MM.1S (cell line): ENCODE measurements at regions not wholly inside any gene's neighbourhood (a gene's known extent, or its start where the extent isn't known, plus 50 kb on each side); places are given as distances from the start of the nearest gene placed in this dataset.
"Not testable (repeated sequence)": the region's sequence is repeated elsewhere in the genome, so short reads cannot be mapped to it uniquely, and the experiment has no call there.

Source experiments
- DNase-seq: peaks from one replicate; pipeline ENCODE4 v3.0.0-alpha.2; 2015
- H2AFZ ChIP-seq: fragments of 300-600 bp; sonication (generic); 2 replicates; pipeline ENCODE4 v1.6.0; 2016; ENCODE audit warnings: antibody characterized with exemption, low read length
- H3F3A ChIP-seq: fragments of 300-600 bp; sonication (generic); 2 replicates; pipeline ENCODE4 v1.6.1; 2016; ENCODE audit warnings: mild to moderate bottlenecking, antibody characterized with exemption, low read length, moderate library complexity, mixed read lengths; ENCODE audit not compliant: insufficient read depth
- H3K27ac ChIP-seq: fragments of 300-600 bp; sonication (generic); 2 replicates; pipeline ENCODE4 v1.5.1; 2016; ENCODE audit warnings: mild to moderate bottlenecking, low read length
- H3K27me3 ChIP-seq: fragments of 300-600 bp; sonication (generic); replicated peaks from 2 replicates; pipeline ENCODE4 v1.6.0; 2016; ENCODE audit warnings: low read length; ENCODE audit not compliant: insufficient read depth
- H3K36me3 ChIP-seq: fragments of 300-600 bp; sonication (generic); replicated peaks from 2 replicates; pipeline ENCODE4 v1.6.1; 2016; ENCODE audit warnings: mild to moderate bottlenecking, low read length, mixed read lengths; ENCODE audit not compliant: insufficient read depth
- H3K4me1 ChIP-seq: fragments of 300-600 bp; sonication (generic); 2 replicates; pipeline ENCODE4 v1.6.1; 2016; ENCODE audit warnings: low read length, mixed read lengths
- H3K4me2 ChIP-seq: fragments of 300-600 bp; sonication (generic); 2 replicates; pipeline ENCODE4 v1.6.0; 2016; ENCODE audit warnings: low read depth, low read length
- H3K4me3 ChIP-seq: fragments of 300-600 bp; sonication (generic); 2 replicates; pipeline ENCODE4 v1.5.1; 2016; ENCODE audit warnings: low read length, mixed read lengths
- H3K79me2 ChIP-seq: fragments of 300-600 bp; sonication (generic); 2 replicates; pipeline ENCODE4 v1.6.1; 2016; ENCODE audit warnings: mixed run types, low read length, mixed read lengths
- H3K9ac ChIP-seq: fragments of 300-600 bp; sonication (generic); 2 replicates; pipeline ENCODE4 v1.6.1; 2016; ENCODE audit warnings: low read length, mixed read lengths
- H3K9me2 ChIP-seq: fragments of 300-600 bp; sonication (generic); replicated peaks from 2 replicates; pipeline ENCODE4 v1.6.1; 2016; ENCODE audit warnings: mild to moderate bottlenecking, low read length, mixed read lengths; ENCODE audit not compliant: insufficient read depth
- H3K9me3 ChIP-seq: fragments of 300-600 bp; sonication (generic); replicated peaks from 2 replicates; pipeline ENCODE4 v1.6.1; 2016; ENCODE audit warnings: mild to moderate bottlenecking, low read length, mixed read lengths; ENCODE audit not compliant: insufficient read depth
- H4K20me1 ChIP-seq: fragments of 300-600 bp; sonication (generic); 2 replicates; pipeline ENCODE4 v1.6.1; 2016; ENCODE audit warnings: mild to moderate bottlenecking, low read length, moderate library complexity, mixed read lengths; ENCODE audit not compliant: insufficient read depth
- EZH2 ChIP-seq: fragments of 300-600 bp; sonication (generic); optimal IDR thresholded peaks from 2 replicates; pipeline ENCODE3; 2017; ENCODE audit warnings: low read depth, mild to moderate bottlenecking, antibody characterized with exemption, low read length, mixed read lengths
- EZH2phosphoT487 ChIP-seq: fragments of 300-600 bp; sonication (generic); IDR thresholded peaks from 2 replicates; pipeline ENCODE4 v1.6.1; 2018; ENCODE audit warnings: antibody characterized with exemption, low read length
- TF ChIP-seq, protein P1 (sequence below): fragments of 300-600 bp; sonication (generic); IDR thresholded peaks from 2 replicates; pipeline ENCODE4 v1.5.1; 2016; ENCODE audit warnings: antibody characterized with exemption, low read length, mixed read lengths

DNA sequence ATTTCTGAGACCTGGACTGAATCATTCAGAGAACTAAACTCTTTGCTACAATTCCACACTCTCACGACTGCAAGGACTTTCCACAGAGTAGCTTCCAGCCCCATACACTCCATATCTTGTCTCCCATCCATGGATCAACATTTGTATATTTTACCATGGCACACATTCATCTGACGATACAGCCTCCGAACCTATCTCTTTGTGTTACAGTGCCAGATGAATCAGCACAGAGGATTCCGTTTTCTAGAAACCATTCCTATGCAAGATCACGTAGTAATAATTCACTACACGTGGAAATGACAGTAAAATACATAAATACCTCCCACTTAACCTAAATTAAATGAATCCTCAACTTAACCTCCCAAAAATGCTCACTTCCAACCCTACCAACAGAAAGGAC is 110.0 kb upstream of the PRDX6 start:
- TF ChIP-seq, protein P1, sequence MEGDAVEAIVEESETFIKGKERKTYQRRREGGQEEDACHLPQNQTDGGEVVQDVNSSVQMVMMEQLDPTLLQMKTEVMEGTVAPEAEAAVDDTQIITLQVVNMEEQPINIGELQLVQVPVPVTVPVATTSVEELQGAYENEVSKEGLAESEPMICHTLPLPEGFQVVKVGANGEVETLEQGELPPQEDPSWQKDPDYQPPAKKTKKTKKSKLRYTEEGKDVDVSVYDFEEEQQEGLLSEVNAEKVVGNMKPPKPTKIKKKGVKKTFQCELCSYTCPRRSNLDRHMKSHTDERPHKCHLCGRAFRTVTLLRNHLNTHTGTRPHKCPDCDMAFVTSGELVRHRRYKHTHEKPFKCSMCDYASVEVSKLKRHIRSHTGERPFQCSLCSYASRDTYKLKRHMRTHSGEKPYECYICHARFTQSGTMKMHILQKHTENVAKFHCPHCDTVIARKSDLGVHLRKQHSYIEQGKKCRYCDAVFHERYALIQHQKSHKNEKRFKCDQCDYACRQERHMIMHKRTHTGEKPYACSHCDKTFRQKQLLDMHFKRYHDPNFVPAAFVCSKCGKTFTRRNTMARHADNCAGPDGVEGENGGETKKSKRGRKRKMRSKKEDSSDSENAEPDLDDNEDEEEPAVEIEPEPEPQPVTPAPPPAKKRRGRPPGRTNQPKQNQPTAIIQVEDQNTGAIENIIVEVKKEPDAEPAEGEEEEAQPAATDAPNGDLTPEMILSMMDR, result no peak
- TF ChIP-seq EZH2 (no peak), EZH2phosphoT487 (no peak)
- no peak overlapping the region for H3K4me3 ChIP-seq
- no peak overlapping the region for H3K4me2 ChIP-seq
- H2AFZ ChIP-seq, result no peak overlapping the region
- H3F3A ChIP-seq, result no peaks in the 10 kb centered on the region
- H3K4me1 ChIP-seq, result no peaks in the 10 kb centered on the region
- no peak overlapping the region for H3K9ac ChIP-seq
- H3K36me3 ChIP-seq, result no peaks in the 10 kb centered on the region
- H3K79me2 ChIP-seq, result no peaks in the 10 kb centered on the region
- H3K9me2 ChIP-seq, result no peaks in the 10 kb centered on the region
- H3K27ac ChIP-seq, result no peak overlapping the region
- H3K27me3 ChIP-seq, result no peaks in the 10 kb centered on the region
- no peaks in the 10 kb centered on the region for H3K9me3 ChIP-seq
- H4K20me1 ChIP-seq, result no peaks in the 10 kb centered on the region
- DNase-seq, result no peak

- not testable (repeated sequence) for H3K36me3 ChIP-seq, H3K4me3 ChIP-seq, H3K9me3 ChIP-seq, H3F3A ChIP-seq, H3K79me2 ChIP-seq, H3K27ac ChIP-seq, H3K4me1 ChIP-seq, H2AFZ ChIP-seq, H4K20me1 ChIP-seq, H3K9me2 ChIP-seq, H3K4me2 ChIP-seq, DNase-seq, H3K27me3 ChIP-seq, H3K9ac ChIP-seq
Measured at GRCh38 chr1:173370586-173370985, 106.5 kb upstream of the PRDX6 start.

DNA sequence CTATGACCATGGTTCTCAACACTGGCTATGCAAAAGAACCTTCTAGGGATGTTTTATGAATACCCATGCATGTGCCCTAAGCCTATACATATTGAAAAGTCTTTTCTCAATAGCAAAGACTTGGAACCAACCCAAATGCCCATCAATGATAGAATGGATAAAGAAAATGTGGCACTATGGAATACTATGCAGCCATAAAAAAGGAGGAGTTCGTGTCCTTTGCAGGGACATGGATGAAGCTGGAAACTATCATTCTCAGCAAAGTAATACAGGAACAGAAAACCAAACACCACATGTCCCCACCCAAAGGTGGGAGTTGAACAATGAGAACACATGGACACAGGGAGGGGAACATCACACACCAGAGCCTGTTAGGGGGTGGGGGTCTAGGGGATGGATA is 101.1 kb upstream of the PRDX6 start:
- DNase-seq, H3K4me1 ChIP-seq, H3K4me2 ChIP-seq, H4K20me1 ChIP-seq, H3K4me3 ChIP-seq, H3F3A ChIP-seq, H3K9ac ChIP-seq, H3K27me3 ChIP-seq, H3K36me3 ChIP-seq, H2AFZ ChIP-seq, H3K79me2 ChIP-seq, H3K9me3 ChIP-seq, H3K9me2 ChIP-seq, H3K27ac ChIP-seq: not testable (repeated sequence)

DNA sequence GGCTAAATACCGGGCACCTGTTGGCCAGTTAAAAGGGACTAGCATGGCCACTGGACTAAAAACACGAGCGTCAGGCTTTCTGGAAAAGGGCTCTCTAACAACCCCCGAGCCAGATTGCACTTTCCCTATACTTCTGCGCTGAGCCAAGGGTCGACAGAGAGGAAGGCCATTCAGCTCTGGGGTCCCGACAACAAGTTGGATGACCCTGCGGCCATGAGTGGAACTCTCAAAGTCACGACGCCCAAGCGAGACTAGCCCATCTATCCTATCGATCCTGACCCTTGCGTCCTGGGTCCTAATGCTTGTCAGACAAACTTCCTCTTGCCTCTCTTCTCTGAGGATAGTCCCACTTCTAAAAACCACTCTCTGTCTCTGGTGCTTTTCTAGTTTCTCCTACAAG is 99.9 kb upstream of the PRDX6 start:
- H2AFZ ChIP-seq, result no peak overlapping the region
- H3K4me1 ChIP-seq, result no peaks in the 10 kb centered on the region
- no peak overlapping the region for H3K4me3 ChIP-seq
- no peaks in the 10 kb centered on the region for H3K27me3 ChIP-seq
- no peak overlapping the region for H3K9ac ChIP-seq
- H3K9me3 ChIP-seq, result no peaks in the 10 kb centered on the region
- H3K36me3 ChIP-seq, result no peaks in the 10 kb centered on the region
- H4K20me1 ChIP-seq, result no peaks in the 10 kb centered on the region
- no peaks in the 10 kb centered on the region for H3K9me2 ChIP-seq
- DNase-seq, result no peak
- no peak overlapping the region for H3K27ac ChIP-seq
- H3K4me2 ChIP-seq, result no peak overlapping the region
- no peaks in the 10 kb centered on the region for H3F3A ChIP-seq
- TF ChIP-seq, protein P1, result no peak
- no peak for TF ChIP-seq EZH2phosphoT487
- TF ChIP-seq EZH2, result no peak
- no peaks in the 10 kb centered on the region for H3K79me2 ChIP-seq
